GM18868 (cell line): ENCODE measurements at regions not wholly inside any gene's neighbourhood (a gene's known extent, or its start where the extent isn't known, plus 50 kb on each side); places are given as distances from the start of the nearest gene placed in this dataset.

Experiments used
- ATAC-seq: cut with Tn5 transposase; IDR thresholded peaks from one replicate; pipeline ENCODE4 v1.9.1; 2021; ENCODE audit warnings: mild to moderate bottlenecking, moderate library complexity; ENCODE audit not compliant: unreplicated experiment

- ATAC-seq: no peak
Observed at GRCh38 chr20:24862606-24863005, 86.5 kb upstream of the CST7 start.

GRCh38 chr20:24863356-24863755, 85.7 kb upstream of the CST7 start:
- no peak for ATAC-seq

GRCh38 chr20:24866008-24866407, 83.1 kb upstream of the CST7 start:
- no peak for ATAC-seq

- ATAC-seq: no peak
Observed at GRCh38 chr20:24866742-24867141, 82.3 kb upstream of the CST7 start.

GRCh38 chr20:24867556-24867955, 81.5 kb upstream of the CST7 start:
- ATAC-seq: no peak

GRCh38 chr20:24868396-24868927, 80.6 kb upstream of the CST7 start:
- no peak for ATAC-seq

- ATAC-seq: no peak
Observed at GRCh38 chr20:24868959-24869358, 80.1 kb upstream of the CST7 start.

GRCh38 chr20:24870057-24870456, 79.0 kb upstream of the CST7 start:
- ATAC-seq: no peak

- no peak for ATAC-seq
Observed at GRCh38 chr20:24870881-24871280, 78.2 kb upstream of the CST7 start.

- no peak for ATAC-seq
Observed at GRCh38 chr20:24871480-24872213, 77.4 kb upstream of the CST7 start.

GRCh38 chr20:24872291-24873024, 76.6 kb upstream of the CST7 start:
- ATAC-seq: peak; percentile 61

GRCh38 chr20:24873025-24873620, 75.9 kb upstream of the CST7 start:
- ATAC-seq: peak; percentile 15

GRCh38 chr20:24875078-24875477, 74.0 kb upstream of the CST7 start:
- no peak for ATAC-seq

GRCh38 chr20:24877652-24878051, 71.4 kb upstream of the CST7 start:
- ATAC-seq: no peak

GRCh38 chr20:24878657-24879056, 70.4 kb upstream of the CST7 start:
- no peak for ATAC-seq

GRCh38 chr20:24879875-24880274, 69.2 kb upstream of the CST7 start:
- ATAC-seq: no peak

GRCh38 chr20:24880356-24880755, 68.7 kb upstream of the CST7 start:
- ATAC-seq: no peak

GRCh38 chr20:24890286-24890685, 58.8 kb upstream of the CST7 start:
- ATAC-seq: no peak

GRCh38 chr20:24891546-24892393, 57.3 kb upstream of the CST7 start:
- no peak for ATAC-seq

- ATAC-seq: no peak
Observed at GRCh38 chr20:24892522-24892921, 56.5 kb upstream of the CST7 start.

GRCh38 chr20:24892931-24893330, 56.1 kb upstream of the CST7 start:
- no peak for ATAC-seq
